Fibroblast of lung (primary cell): ENCODE measurements at regions not wholly inside any gene's neighbourhood (a gene's known extent, or its start where the extent isn't known, plus 50 kb on each side); places are given as distances from the start of the nearest gene placed in this dataset.

ENCODE experiments used
- CTCF ChIP-seq, 2 donors: IDR thresholded peaks in 1 of 2; conservative IDR thresholded peaks in 1 of 2; 1 replicate in 1 of 2; 2 replicates in 1 of 2; pipeline ENCODE4 v1.5.1; 2011 to 2012; ENCODE audit warnings: low read length in 2 of 2, control low read depth in 1 of 2, inconsistent platforms in 1 of 2, low read depth in 1 of 2, mild to moderate bottlenecking in 1 of 2
- EZH2 ChIP-seq: IDR thresholded peaks from 2 replicates; pipeline ENCODE4 v1.5.1; 2012; ENCODE audit warnings: low read length, control low read depth, mild to moderate bottlenecking; ENCODE audit errors: missing control alignments

GRCh38 chr22:48428631-48429371 lies 1398.9 kb downstream of the BRD1 start:
- TF ChIP-seq CTCF (conservative IDR thresholded peaks at IDR 0.05 in 1 of 2, IDR thresholded peaks at IDR 0.05 in 1 of 2; ENCODE audit: low read depth in 1 of 2, low read length in 2 of 2) (no peak), EZH2 (no peak)
